ENCODE measurements at regions not wholly inside any gene's neighbourhood (a gene's known extent, or its start where the extent isn't known, plus 50 kb on each side); places are given as distances from the start of the nearest gene placed in this dataset.

DNA sequence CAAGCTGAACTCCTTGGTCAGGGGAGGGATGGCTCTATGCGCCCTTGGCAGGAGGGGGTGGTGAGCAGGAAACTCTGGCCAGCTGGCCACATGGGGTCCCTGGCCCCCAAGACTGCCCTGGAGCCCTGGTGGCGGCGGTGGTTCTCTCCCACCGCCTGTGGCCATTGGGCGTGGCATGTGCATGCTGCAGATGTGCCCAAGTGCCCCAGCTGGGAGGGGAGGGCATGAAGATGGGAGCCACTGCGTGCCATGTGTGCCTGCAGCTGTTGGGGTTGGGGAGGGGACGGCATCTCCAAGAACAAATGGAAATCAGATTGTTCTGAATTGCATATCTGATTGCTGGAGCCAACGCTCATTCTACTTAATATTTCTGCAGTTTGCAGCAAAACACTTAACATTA lies 115.7 kb upstream of the IGF1 start:
- DNase-seq (ENCODE audit: low spot score): no peak

DNA sequence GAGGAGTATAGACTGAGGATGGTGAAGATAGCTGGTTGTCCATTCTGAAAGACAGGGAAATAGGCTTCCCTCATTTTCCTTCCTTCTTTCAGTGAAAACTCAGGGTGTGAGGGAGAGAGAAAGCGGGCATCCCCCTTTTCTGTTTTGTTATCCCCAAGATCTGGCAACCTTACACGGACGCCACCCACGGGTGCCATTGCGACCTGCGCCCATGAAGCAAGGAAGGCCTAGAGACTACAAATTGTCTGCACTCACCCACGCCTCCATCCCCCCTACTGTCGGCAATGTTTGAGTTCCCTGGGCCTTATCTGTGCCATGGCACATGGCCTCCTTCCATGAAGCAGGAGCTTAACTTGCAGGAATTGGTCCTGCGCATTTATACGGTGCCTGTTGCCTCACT lies 115.0 kb upstream of the IGF1 start:
- DNase-seq (ENCODE audit: low spot score): no peak

DNA sequence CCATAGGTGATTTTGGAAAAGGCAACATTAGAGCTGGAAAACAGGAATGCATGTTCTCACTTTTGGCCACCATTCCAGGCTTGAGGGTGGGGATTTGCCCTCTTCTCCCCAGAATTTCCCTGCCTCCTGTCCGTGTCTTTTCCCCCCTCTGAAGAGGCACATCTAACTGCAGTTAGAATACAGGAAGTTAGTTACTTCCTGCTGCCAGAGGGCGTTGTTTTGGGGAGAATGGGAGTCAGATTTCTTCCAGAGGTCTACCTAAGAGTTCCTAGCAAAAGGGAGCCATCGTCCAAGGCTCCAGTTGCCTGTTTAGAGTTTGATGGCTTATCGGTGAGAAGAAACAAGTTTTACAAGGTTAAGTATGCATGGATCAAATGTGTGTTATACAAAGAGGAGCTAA lies 112.8 kb upstream of the IGF1 start:
- DNase-seq (ENCODE audit: low spot score): no peak

DNA sequence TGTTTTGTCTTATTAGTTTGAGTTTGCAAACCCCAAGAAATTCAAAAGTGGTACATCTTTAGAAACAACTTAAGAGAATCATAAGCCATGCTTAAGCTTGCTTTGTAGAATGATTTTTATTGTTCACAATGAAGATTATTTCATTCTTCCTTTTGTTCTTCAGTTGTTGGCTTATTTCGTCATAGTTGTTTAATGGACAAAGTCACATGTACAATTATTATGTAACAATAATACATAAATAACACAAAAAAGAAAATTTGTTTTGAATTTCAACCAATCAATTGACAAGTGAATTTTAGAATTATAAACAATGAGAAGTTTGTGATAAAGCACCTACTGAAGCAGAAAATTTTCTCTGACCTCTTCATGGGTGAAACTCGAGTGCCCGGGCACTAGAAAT lies 111.8 kb upstream of the IGF1 start:
- DNase-seq (ENCODE audit: low spot score): no peak

DNA sequence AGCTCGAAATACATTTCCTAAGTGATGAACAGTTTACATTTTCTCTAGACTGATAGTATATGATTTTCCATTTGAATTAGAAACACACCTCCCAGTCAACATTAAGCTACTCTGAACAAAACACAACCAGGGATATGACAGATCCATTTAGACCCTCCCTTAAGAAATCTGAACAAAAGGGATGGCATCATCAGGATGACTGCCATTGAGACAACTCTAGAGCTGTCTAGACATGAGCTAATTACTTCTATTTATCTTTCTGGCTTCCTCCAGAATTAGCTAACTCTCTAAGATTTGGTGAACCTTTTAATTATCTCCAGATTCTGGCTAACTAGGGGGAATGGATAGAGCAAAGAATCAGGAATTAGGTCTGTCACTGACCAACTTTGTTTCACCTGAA lies 92.9 kb upstream of the IGF1 start:
- no peak for DNase-seq (ENCODE audit: low spot score)

DNA sequence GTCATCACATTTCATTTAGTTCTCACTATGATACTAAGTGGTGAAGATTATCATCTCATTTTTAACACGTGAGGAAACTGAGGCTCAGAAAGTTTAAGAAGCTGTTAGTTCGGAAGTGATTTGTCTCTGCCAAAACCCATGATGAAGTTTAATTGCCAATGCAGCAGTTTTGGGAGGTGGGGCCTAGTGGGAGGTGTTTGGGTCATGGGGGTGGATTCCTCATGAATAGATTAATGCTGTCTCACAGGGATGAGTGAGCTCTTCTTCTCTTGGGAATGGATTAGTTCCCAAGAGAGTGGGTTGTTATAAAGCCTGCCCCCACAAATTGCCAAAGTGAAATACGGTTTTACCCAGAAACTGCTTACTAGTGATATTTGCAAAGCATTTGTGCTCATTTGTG lies 91.5 kb upstream of the IGF1 start:
- no peak for DNase-seq (ENCODE audit: low spot score)

DNA sequence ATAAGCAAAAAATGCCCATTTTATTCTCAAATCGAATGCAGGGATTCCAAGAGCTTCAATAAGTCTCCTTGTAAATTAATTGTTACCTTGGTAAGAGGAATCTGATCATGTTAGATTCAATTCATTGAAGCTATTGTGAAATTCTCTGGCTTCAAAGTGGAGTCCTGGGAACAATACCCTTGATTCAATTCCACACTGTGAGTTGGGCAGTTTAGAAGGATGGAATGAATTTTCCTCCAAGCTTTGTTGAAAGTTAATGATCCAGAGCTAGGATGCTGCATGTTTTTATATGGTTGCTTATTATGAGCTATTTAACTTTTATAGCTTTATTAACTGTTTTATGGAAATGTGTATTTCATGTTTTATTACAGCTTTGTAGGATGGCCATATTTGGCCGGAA lies 89.9 kb upstream of the IGF1 start:
- DNase-seq (ENCODE audit: low spot score): no peak

DNA sequence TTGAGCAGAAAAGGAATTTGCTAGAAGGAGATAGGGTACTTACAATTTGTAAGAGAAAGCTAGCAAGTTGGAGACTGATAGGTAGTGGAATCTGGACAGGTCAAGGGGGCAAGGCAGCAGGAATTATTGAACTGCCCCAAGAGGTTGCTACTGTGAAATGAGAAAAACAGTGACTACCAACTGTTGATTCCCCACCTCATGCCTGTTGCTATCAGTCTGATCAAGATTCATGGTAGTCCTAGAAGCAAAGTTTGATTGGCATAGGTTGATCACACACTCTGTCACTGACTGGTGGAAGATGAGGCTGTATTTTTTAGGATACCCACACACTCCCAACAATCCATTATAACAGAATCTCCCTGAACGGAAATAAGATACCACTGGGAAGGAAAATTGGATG lies 89.4 kb upstream of the IGF1 start:
- DNase-seq (ENCODE audit: low spot score): no peak

DNA sequence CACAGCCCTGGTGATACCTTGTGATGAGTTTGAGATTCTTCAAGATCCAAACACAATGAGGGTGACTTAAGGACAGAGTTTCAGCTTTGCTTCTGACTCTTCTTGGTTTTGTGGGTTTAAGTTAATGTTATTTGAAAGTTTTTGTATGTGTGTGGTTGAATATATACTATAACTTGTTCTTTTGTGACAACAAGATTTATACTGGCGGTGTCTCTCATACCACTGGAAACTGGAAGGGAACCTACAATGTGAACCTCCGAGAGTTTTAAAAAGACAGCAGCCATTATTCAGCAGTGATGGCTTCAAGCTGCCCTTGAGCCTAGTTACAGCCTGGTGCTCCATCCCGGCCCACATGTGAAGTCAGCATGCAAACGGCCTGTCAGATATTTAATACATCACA lies 87.9 kb upstream of the IGF1 start:
- no peak for DNase-seq (ENCODE audit: low spot score)

DNA sequence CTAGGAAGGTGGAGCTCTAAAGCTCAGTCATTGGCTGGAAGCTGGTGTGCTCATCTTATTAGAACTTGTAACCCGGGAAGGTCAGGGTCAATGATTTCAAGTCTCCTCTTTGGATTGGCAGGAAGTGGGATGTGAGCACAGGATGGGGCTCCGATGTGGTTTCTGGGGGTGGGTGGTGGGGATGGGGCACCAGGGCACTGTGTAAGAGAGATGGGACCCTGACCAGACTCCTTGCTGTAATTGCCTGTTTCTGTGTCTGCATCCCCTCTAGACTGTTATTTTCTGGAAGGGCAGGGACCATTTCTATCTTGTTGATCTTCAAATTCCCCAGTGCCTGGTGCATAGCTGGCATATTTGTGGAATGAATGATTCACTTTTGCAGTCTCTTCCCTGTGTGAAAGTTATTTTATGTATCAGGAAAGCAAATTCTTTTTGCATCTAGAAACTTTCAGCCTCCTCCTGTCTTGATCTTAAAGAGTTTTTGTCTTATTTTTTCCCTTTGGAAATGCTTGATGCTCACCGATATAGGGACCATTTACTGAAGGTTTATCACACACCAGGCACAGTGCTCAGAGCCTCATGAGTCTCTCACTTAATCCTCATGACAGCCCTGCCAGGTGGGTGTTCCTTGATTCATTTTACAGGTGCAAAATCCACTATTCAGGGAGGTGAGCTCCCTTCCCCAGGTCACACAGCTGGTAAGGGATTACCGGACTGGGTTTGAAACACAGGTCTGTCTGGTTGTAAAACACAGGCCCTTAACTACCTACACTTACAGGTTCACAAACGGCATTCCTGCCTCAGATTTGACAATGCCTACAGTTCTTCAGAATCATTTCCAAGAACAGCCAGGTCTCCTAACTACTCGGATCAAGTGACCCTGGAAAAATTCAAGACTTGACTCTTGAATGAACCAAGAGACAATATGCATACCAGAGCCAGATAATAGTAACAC lies 86.9 kb upstream of the IGF1 start:
- DNase-seq (ENCODE audit: low spot score): no peak

DNA sequence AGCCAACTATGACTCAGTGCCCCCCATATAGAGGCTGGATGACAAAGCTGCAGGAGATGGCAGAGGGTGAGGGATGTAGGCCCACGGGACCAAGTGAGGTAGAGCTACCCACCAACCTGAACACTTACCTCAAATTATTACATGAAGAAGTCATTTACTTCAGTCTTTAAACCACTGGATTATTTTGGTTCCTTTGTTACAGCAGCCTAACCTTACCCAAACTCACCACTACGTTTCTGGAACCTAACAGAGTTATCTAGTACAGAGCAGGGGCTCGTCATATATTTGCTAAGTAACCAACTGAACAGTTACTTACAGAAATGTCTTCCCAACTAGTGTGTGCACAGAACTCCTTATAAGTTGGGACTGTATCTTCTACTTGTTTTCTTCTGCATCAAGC lies 85.2 kb upstream of the IGF1 start:
- no peak for DNase-seq (ENCODE audit: low spot score)

DNA sequence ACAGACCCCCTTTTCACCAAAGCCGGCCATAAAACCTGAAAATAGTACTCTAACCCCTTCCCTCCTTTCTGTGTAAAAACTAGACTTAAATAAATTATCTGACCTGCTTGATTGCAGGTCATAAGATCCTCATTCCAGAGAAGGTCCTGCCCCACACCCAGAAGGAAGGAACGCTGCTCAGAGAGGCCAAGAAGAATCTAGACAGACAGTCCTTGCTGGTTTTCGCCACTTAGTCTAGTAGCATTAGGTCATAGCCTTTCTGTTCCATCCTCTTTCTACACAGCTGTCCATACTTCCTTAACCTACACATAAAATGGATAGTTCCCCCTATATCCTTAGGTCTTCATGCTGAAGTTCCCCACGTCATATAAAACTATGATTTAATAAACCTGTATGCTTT lies 83.7 kb upstream of the IGF1 start:
- no peak for DNase-seq (ENCODE audit: low spot score)

DNA sequence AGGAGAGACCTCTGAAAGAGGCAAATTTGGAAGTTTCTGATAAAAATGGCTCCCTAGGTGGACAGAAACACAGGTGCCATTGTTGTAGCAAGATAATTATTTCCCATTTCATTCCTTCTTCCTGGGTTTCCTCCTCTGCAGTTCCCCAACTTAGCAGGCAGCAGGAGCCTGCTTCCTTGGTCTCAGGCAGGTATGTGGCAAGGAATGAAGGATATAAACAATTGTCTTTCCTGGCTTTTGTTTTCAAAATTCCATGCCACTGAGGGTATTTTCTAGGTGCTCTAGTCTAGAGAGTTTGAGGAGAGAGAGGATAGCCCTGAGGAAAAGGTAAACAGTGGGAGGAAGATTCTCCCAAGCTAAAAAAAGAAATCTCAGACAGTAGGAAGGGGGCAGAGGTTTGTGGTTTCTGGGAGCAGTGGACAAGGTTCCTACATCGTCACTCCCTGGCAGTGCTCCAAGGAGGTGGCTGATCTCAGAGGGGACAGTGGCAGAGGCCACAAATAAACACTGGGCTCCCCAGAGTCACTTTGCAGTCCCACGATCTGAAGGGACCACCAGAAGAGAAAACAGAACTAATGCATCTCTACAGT lies 82.6 kb upstream of the IGF1 start:
- DNase-seq (ENCODE audit: low spot score): no peak

DNA sequence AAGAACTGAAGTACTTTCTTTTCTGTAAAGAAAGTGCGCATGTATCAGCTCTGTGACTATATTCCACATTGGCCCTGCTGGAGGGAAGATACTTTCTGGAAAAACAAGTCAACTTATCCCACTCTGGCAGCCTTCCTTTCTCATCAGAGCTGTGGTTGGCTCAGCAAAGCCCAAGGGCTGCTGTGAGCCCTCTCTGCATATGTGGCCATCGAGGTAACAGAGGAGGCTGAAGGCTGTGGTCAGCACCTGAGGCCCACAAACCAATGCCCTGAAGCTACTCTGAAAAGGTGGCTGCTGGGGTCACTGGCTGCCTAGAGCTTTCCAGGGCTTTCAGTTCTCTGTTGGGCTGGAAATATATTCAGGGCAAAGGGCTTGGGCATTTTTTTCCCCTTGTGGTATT lies 70.8 kb upstream of the IGF1 start:
- DNase-seq (ENCODE audit: low spot score): no peak

DNA sequence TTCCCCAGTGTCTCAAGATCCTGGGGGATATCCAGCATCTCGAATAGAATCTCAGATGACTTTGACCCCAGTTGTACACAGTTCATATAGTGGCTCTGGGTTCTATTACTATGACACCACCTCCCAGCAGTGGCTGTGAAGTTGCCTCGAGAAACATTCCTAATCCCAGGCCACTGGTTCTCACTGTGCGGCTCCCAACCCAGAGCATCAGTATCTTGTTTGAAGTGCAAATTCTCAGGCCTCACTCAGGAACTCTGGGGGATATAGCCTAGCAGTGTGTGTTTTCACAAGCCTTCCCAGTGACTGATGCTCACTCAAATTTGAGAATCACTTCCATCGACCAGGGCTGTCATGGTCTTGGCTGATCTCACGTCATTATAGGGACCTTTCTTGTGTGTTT lies 69.3 kb upstream of the IGF1 start:
- no peak for DNase-seq (ENCODE audit: low spot score)

DNA sequence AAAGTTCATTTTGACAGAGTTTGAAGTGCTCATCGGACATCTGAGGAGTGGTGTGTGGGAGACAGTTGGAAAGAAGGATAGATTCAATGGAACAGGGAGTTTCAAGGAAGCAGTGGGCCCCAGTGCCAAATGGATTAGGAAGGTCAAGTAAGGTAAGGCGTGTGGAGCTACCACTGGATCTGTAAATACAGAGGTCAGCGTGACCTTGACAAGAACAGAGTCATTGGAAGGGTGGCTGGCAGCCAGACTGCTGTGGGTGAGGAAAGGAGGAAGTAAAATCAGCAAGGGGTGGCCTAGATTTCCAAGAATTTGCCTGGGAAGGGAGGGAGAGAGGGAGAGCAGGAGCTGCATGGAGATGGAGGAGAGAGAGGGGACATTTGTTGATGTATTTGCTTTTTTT lies 68.2 kb upstream of the IGF1 start:
- no peak for DNase-seq (ENCODE audit: low spot score)

DNA sequence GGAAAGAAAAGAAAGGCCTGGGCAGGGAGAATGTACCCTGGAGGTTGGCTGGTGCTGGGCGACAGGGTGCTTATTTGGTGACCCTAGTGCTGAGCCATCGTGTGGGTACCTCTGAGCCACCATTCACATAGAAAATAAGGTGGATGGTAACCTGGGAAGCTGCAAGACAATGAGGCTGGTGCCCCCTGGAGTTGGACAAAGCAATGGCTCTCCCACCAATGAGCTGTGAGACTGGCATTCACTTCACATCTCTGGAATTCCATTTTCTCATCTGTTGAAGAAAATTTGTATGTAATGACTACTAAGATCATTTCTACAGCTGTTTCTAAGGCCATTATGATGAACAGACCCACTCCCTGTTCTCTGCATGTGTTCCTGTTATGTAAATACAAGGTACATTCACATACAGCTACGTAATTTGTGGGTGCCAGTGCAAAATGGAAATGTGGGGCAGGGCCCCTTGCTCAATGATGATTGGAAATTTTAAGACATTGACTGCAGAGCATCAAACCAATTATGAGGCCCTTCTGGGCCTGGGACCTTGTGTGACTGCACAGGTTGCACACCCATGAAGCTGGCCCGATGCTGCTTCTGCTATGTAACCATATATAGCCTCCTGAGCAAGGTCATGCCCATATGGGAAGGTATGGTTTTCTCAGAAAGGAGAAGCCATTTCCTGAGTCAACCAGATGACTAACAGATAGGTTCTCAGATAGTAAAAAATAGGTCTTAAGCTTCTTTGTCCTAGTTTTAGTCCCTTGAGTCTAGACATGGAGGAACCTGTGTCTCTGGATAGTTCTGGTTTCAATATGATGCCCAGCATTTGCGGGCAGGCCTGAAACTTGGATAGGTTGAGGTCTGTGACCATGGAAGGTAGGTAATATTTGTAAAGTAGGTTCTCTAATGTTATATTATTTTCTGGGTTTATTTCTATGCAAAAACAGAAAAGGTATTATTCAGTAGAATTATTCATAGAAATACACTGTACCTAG lies 63.4 kb upstream of the IGF1 start:
- DNase-seq (ENCODE audit: low spot score): no peak

DNA sequence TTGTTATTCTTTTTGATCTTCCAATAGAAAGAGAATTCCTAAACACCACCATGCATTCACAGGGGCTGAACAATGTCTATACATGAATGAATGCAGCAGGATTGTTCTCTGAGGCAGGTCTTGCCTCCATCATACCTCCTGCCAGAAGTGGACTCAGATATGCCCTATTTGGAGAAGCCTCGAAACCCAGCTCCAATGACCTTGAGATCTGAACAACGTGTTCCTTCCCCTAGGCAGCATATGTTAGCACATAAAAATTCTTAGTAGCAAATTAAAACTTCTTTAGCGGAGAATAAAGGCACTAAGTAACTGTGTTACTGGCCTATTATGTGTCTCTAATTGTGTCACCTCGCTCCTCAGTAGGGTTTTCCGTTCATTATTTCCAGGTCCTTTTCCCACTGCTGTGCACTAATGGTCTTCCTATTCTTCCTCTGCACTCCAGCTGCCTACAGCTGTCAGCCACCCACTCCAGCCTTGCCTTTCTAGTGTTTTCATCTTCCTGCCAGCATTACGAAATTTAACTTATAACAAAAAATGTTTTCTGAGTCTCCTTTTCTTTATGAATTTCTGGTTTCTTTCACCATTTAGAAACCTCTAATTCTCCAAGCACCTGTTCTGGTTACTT lies 62.6 kb upstream of the IGF1 start:
- no peak for DNase-seq (ENCODE audit: low spot score)

DNA sequence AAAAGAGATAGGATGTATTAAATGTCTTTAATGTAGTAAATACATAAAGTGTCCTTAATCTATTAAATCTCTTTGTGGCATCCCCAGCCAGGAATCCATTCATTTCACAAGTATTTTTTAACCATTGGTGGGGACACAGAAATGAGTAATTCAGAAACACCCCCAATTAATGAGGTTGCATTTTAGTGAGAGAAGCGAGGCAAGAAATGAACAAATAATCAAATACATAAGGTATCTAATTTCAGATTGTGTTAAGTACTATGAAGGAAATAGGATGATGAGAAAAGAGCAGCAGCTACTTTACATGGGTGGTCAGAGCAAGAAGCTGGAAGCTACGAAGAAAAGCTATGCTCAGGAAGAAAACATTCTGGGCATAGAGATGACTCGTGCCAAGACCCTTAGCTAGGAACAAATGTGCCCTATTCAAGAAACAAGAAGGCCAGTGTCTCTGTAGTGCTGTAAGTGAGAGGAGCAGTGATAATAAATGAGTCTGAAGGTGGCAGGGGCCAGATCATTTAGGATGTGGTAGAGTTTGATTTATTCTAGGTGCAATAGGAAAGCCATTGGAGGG lies 60.5 kb upstream of the IGF1 start:
- DNase-seq (ENCODE audit: low spot score): no peak

DNA sequence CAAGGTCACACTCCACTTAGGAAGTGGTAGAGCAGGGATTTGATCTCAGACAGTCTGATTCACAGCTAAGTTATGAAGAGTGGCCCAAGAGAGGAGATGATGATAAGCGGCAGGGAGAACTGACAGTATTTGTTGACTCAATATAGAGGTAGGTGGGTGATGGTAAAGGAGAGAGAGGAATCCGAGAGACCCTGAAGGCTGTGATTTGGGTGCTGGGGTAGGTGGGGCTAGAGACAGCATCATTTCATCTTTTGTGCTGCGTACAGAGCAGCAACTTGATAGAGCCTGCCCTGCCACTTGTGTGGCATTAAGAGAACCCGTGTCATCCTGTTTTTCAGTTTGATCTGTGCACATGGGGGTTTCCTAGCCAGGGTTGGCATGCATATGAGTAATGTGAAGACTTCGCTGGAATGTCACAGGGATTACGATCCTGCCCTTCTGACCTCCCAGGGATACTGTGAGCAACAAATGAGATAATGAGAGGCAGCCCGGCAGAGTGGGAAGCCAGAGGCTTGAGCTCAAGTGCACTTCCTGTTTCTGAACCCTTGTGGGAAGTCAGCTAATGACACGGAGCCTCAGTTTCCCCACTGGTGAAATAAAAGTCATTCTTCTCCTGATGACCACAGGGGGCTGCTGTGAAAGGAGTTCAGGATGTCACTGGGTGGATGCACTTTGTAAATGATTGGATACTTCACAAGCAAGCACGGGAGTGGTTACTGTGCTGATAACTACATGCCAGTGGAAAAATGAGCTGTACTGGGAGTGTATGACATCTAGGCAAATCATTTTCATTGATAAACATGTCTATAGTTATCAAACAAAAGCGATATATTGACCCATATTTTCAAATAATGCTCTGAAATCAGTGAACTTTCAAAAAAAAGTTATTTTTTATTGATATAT lies 59.5 kb upstream of the IGF1 start:
- DNase-seq (ENCODE audit: low spot score): no peak

DNA sequence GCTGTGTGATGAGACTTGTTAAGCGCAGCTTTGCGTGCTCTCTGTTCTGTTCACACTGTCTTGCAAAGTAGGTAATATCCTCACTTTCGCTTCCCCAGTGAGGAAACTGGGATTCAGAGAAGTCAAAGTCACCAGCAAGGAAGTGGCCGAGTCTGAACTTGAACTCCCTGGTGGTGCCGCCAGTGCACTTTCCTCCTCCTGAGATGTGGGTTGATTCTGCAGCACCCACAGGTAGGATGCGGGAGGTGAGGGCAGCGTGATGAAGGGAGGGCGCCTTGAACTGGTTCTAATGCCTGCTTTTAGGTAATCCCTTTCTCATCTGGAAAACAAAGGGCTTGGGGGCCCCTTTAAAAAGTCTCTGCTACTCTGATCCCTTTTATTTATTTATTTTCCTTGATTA lies 54.9 kb upstream of the IGF1 start:
- DNase-seq (ENCODE audit: low spot score): no peak

Measured in hematopoietic multipotent progenitor cell treated with erythropoietin and hydrocortisone succinate and interleukin-3 and kit ligand, for 15 days (in vitro differentiated cells).